HCT116 (cell line): ENCODE measurements at regions not wholly inside any gene's neighbourhood (a gene's known extent, or its start where the extent isn't known, plus 50 kb on each side); places are given as distances from the start of the nearest gene placed in this dataset.

Source experiments
- ATAC-seq: fragments of 200-7000 bp; cut with Tn5 transposase; 2 replicates; pipeline ENCODE4 v1.9.1; 2020; ENCODE audit warnings: mild to moderate bottlenecking, moderate library complexity
- BruUV-seq: library from RNA; stranded (reverse); fragments of 400-500 nt; replicated peaks from 2 replicates; lab custom pipeline; 2021; lab: Mats Ljungman, UMichigan
- CTCF ChIA-PET: fragments of 300-600 bp; sonication (Branson Sonifier 250); formaldehyde crosslinking; loops from one replicate; lab custom pipeline; 2021; ENCODE audit warnings: antibody characterized with exemption; lab: Charles Lee
- POLR2A ChIA-PET: fragments of 300-600, 350-600 bp; sonication (Branson Sonifier 250); formaldehyde crosslinking; loops from one replicate; lab custom pipeline; 2021; ENCODE audit warnings: antibody characterized with exemption; lab: Charles Lee
- RAD21 ChIA-PET, 2 experiments: fragments of 300-600 bp; sonication (Branson Sonifier 250); formaldehyde crosslinking; loops; one replicate each; lab custom pipeline; 2023; ENCODE audit warnings: low total read pairs in 2 of 2; ENCODE audit not compliant: uncharacterized antibody in 2 of 2, unreplicated experiment in 2 of 2, low non-redundant PET in 1 of 2; lab: Charles Lee
- DNase-seq: peaks from one replicate; pipeline ENCODE4 v3.0.0-alpha.2; 2010; ENCODE audit warnings: low read depth, low spot score
- H2AFZ ChIP-seq: fragments of 200-600 bp; shearing (Covaris generic), sonication (generic); 2 replicates; pipeline ENCODE4 v1.6.1; 2017; ENCODE audit warnings: low read depth, mixed run types, mixed read lengths, antibody characterized with exemption, low read length; ENCODE audit not compliant: poor library complexity, severe bottlenecking
- H3K27ac ChIP-seq: 2 replicates; pipeline ENCODE4 v1.5.1; 2012; ENCODE audit warnings: low read depth, low read length
- H3K27me3 ChIP-seq: fragments of 200-600 bp; sonication (generic); 2 replicates; pipeline ENCODE4 v1.6.1; 2016; ENCODE audit warnings: mixed run types, low read length, mixed read lengths; ENCODE audit not compliant: insufficient read depth
- H3K36me3 ChIP-seq, 2 experiments: fragments of 200-500 bp in 1 of 2; fragments of 200-600 bp in 1 of 2; sonication (Bioruptor generic) in 1 of 2; sonication (generic) in 1 of 2; 2 replicates each; pipeline versions ENCODE4 v1.5.1 to v1.6.1; 2014 to 2016; ENCODE audit warnings: low read length in 2 of 2, inconsistent platforms in 1 of 2, mixed read lengths in 1 of 2, mixed run types in 1 of 2; ENCODE audit not compliant: insufficient read depth in 2 of 2, control insufficient read depth in 1 of 2
- H3K4me1 ChIP-seq, 2 experiments: fragments of 200-600 bp in 1 of 2; sonication (generic) in 1 of 2; 2 replicates each; pipeline versions ENCODE4 v1.5.1 to v1.6.1; 2012 to 2017; ENCODE audit warnings: low read length in 2 of 2, inconsistent platforms in 1 of 2, mild to moderate bottlenecking in 1 of 2, mixed read lengths in 1 of 2, mixed run types in 1 of 2, moderate library complexity in 1 of 2; ENCODE audit not compliant: insufficient read depth in 2 of 2, control insufficient read depth in 1 of 2
- H3K4me2 ChIP-seq: fragments of 200-600 bp; sonication (generic); 2 replicates; pipeline ENCODE4 v1.6.1; 2017; ENCODE audit warnings: mixed run types, low read length, mixed read lengths
- H3K4me3 ChIP-seq, 2 experiments: fragments of 200-600 bp in 1 of 2; sonication (generic) in 1 of 2; replicated peaks in 1 of 2; 2 replicates each; pipeline ENCODE4 v1.5.1; 2011 to 2016; ENCODE audit warnings: low read length in 2 of 2, control low read depth in 1 of 2, low read depth in 1 of 2, mild to moderate bottlenecking in 1 of 2, mixed read lengths in 1 of 2, mixed run types in 1 of 2
- H3K79me2 ChIP-seq: fragments of 200-600 bp; sonication (generic); 2 replicates; pipeline ENCODE4 v1.6.1; 2017; ENCODE audit warnings: mild to moderate bottlenecking, mixed run types, low read length, moderate library complexity, mixed read lengths; ENCODE audit not compliant: insufficient read depth
- H3K9ac ChIP-seq: fragments of 200-600 bp; sonication (generic); 2 replicates; pipeline ENCODE4 v1.6.1; 2016; ENCODE audit warnings: low read length, mixed read lengths
- H3K9me2 ChIP-seq: fragments of 200-600 bp; sonication (generic), shearing (Covaris generic); 2 replicates; pipeline ENCODE4 v1.6.1; 2017; ENCODE audit warnings: mixed run types, mild to moderate bottlenecking, moderate library complexity; ENCODE audit not compliant: insufficient read depth
- H3K9me3 ChIP-seq, 2 experiments: fragments of 200-500 bp in 1 of 2; fragments of 200-600 bp in 1 of 2; sonication (Bioruptor generic) in 1 of 2; sonication (generic) in 1 of 2; 2 replicates each; pipeline ENCODE4 v1.6.1; 2014 to 2017; ENCODE audit warnings: low read length in 2 of 2, mixed read lengths in 2 of 2, inconsistent platforms in 1 of 2, low read depth in 1 of 2, mild to moderate bottlenecking in 1 of 2, mixed run types in 1 of 2, moderate library complexity in 1 of 2; ENCODE audit not compliant: control insufficient read depth in 1 of 2, insufficient read depth in 1 of 2
- H4K20me1 ChIP-seq: fragments of 200-600 bp; sonication (generic), shearing (Covaris generic); 2 replicates; pipeline ENCODE4 v1.6.1; 2017; ENCODE audit warnings: mixed run types, mild to moderate bottlenecking, moderate library complexity; ENCODE audit not compliant: insufficient read depth
- CBX3 ChIP-seq: IDR thresholded peaks from 2 replicates; pipeline ENCODE4 v1.6.1; 2012; ENCODE audit warnings: low read depth
- CEBPB ChIP-seq: IDR thresholded peaks from 2 replicates; pipeline ENCODE4 v1.6.1; 2012; ENCODE audit warnings: low read depth
- EGR1 ChIP-seq: IDR thresholded peaks from 2 replicates; pipeline ENCODE4 v1.6.1; 2012; ENCODE audit warnings: low read depth
- ELF1 ChIP-seq: IDR thresholded peaks from 2 replicates; pipeline ENCODE4 v1.6.1; 2012; ENCODE audit warnings: low read depth, borderline replicate concordance
- EZH2 ChIP-seq: fragments of 200-600 bp; sonication (generic); IDR thresholded peaks from 2 replicates; pipeline ENCODE4 v1.6.1; 2017; ENCODE audit warnings: antibody characterized with exemption, mixed run types
- EZH2phosphoT487 ChIP-seq: fragments of 200-600 bp; IDR thresholded peaks from 2 replicates; pipeline ENCODE4 v1.6.1; 2018; ENCODE audit warnings: antibody characterized with exemption, borderline replicate concordance
- FOSL1 ChIP-seq: IDR thresholded peaks from 2 replicates; pipeline ENCODE4 v1.6.1; 2012; ENCODE audit warnings: low read depth
- POLR2A ChIP-seq: IDR thresholded peaks from 2 replicates; pipeline ENCODE4 v1.7.0; 2011; ENCODE audit warnings: borderline replicate concordance; ENCODE audit not compliant: insufficient read depth, insufficient read length; ENCODE audit errors: extremely low read depth
- POLR2AphosphoS5 ChIP-seq: IDR thresholded peaks from 2 replicates; pipeline ENCODE4 v1.6.1; 2011; ENCODE audit warnings: mild to moderate bottlenecking, low read depth, low read length, moderate library complexity
- RAD21 ChIP-seq: IDR thresholded peaks from 2 replicates; pipeline ENCODE4 v1.6.1; 2012; ENCODE audit warnings: low read depth, mild to moderate bottlenecking
- REST ChIP-seq: IDR thresholded peaks from 2 replicates; pipeline ENCODE4 v1.6.1; 2012; ENCODE audit warnings: low read depth
- SIN3A ChIP-seq: IDR thresholded peaks from 2 replicates; pipeline ENCODE4 v1.6.1; 2012; ENCODE audit warnings: low read depth
- SP1 ChIP-seq: IDR thresholded peaks from 2 replicates; pipeline ENCODE4 v1.6.1; 2012; ENCODE audit warnings: low read depth
- SRF ChIP-seq: IDR thresholded peaks from 2 replicates; pipeline ENCODE4 v1.6.1; 2012; ENCODE audit warnings: low read depth
- YY1 ChIP-seq: IDR thresholded peaks from 2 replicates; pipeline ENCODE4 v1.6.1; 2011; ENCODE audit warnings: low read length, low read depth, moderate library complexity, mild to moderate bottlenecking; ENCODE audit not compliant: insufficient replicate concordance; ENCODE audit errors: extremely low read depth
- ZBTB33 ChIP-seq: IDR thresholded peaks from 2 replicates; pipeline ENCODE4 v1.6.1; 2011; ENCODE audit warnings: mild to moderate bottlenecking, low read length, moderate library complexity; ENCODE audit not compliant: insufficient replicate concordance; ENCODE audit errors: extremely low read depth
- intact Hi-C: fragments of 100-400 bp; cut with micrococcal nuclease; formaldehyde crosslinking; loops from 2 replicates; pipeline ENCODE4 v1.10.0; 2022

GRCh38 chr10:25076506-25077177, 60.2 kb downstream of the THNSL1 start:
- no TSS peak for BruUV-seq
- no peak overlapping the region for H3K9ac ChIP-seq
- intact Hi-C loops, result no loop called here
- no peaks in the 10 kb centered on the region for H3K79me2 ChIP-seq
- H3K9me3 ChIP-seq, result no peaks in the 10 kb centered on the region
- ChIA-PET POLR2A (no interaction called here), CTCF (no interaction called here), RAD21 (no interaction called here)
- DNase-seq (no peak), ATAC-seq (no peak)
- TF ChIP-seq REST, result no peak
- no peak for TF ChIP-seq POLR2A
- TF ChIP-seq YY1, result no peak
- no peak for TF ChIP-seq POLR2AphosphoS5
- no peak for TF ChIP-seq EZH2phosphoT487
- TF ChIP-seq CEBPB, result no peak
- no peak for TF ChIP-seq RAD21
- no peak for TF ChIP-seq SIN3A
- no peak for TF ChIP-seq ELF1
- TF ChIP-seq EGR1, result no peak
- no peak for TF ChIP-seq CBX3
- TF ChIP-seq FOSL1, result no peak
- TF ChIP-seq SRF, result no peak
- TF ChIP-seq EZH2, result no peak
- TF ChIP-seq ZBTB33, result no peak
- TF ChIP-seq SP1, result no peak
- peaks cover 3% of the 10 kb centered on the region; the same call in 1 of the 2 replicates for H3K9me2 ChIP-seq
- H3K27ac ChIP-seq, result no peak overlapping the region
- no peak overlapping the region for H3K4me2 ChIP-seq
- no peak overlapping the region for H3K4me3 ChIP-seq
- H3K27me3 ChIP-seq, result no peaks in the 10 kb centered on the region
- H3K36me3 ChIP-seq, result no peaks in the 10 kb centered on the region
- no peak overlapping the region for H2AFZ ChIP-seq
- H4K20me1 ChIP-seq, result no peaks in the 10 kb centered on the region
- H3K4me1 ChIP-seq, result peaks cover 0 to 8% of the 10 kb centered on the region in 2 experiments; a peak in 2 of 4 replicates
